GM21447 (cell line): ENCODE measurements at regions not wholly inside any gene's neighbourhood (a gene's known extent, or its start where the extent isn't known, plus 50 kb on each side); places are given as distances from the start of the nearest gene placed in this dataset.
A peak's percentile ranks its signal among the peaks of the same experiment; 100 is the strongest.

Experiments used
- ATAC-seq: cut with Tn5 transposase; IDR thresholded peaks from one replicate; pipeline ENCODE4 v1.9.1; 2021; ENCODE audit not compliant: unreplicated experiment

DNA sequence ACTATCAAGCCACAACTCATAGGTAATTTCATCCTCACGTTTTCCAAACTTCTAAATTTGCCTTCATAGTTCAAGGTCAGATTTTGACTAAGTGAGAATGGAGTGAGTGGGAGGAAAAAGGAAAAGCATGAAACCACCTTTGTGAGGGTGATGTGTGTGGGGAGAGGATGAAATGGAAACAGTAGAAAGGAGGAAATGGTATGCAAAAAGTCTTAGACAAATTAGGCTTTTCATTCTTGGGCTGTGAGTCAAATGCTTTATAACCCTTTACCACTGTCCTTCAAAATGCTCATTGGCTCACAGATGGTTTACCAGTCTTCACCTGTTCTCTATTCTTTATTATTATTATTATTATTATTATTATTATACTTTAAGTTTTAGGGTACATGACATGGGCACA, 127.2 kb downstream of the RAP2A start:
- peak; percentile 81 for ATAC-seq

DNA sequence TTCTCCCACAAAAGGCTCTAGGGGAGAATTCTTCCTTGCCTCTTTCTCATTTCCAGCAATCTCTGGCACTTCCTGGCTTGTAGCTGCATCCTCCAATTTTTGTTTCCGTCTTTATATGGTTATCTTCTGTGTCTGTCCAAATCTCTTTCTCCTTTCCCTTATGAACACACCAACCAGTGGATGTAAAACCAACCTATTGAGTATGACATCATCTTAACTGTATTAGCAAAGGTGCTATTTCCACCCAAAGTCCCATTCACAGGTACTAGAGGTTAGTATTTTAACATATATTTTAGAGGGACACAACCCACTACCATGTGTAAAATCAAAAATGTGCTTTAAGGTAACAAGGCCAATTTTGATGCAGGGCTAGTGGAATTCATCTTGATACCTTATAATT, 129.0 kb downstream of the RAP2A start:
- no peak for ATAC-seq

- no peak for ATAC-seq
Measured at GRCh38 chr13:97564956-97565355, 131.0 kb downstream of the RAP2A start.

DNA sequence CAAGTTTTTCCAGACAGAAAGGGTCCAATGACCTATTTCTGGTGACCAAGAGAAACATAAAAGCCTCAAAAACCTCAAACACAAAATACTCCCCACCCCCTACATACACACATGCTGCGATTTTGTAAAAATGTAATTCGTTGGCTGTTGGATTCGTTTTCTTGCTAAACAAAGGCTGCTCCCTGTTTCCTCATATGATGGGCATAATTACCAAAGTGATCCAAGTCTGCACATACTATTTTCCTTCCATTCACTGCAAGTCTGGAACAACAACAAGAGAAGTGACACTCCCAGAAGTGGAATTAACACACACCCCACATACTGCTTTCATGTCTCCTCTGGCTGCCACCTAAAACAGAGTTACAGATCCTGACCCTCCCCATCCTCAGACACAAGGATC, 131.9 kb downstream of the RAP2A start:
- ATAC-seq, result no peak

- no peak for ATAC-seq
Measured at GRCh38 chr13:97566907-97567306, 132.9 kb downstream of the RAP2A start.

DNA sequence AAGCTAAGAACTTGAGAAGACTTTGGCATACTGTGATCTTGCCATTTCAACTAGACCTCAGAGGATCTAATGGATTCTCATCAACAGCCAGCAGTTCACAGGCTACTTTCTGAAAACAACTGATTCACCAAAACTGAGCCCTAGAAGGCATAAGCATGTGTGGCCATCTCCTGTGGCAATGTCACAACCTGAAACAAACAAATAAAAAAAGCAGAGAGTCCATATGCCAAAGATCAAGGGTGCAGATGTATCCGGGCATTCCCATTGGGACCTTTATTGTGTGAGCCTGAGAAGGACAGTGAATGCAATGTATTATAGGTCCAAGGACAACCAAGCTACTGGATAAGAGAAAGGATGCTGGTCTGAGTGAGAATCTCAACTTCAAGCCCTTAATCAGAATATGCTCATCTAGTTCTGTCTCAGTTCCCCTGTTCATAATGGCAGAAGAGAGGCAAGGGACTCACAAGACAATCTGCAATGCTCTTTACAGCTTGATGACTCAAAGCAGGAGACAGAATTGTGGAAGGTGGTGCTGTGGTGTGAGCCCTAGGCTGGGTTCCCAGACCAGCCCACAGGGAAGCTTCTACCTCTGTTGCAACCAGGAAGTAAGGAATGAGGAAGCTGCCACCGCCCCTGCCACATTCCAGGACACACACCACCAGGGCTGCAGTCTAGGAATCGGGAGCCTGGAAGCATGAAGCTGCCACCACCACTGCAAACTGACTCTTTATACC, 133.7 kb downstream of the RAP2A start:
- ATAC-seq, result peak; percentile 94

GRCh38 chr13:97568850-97569249, 134.9 kb downstream of the RAP2A start:
- no peak for ATAC-seq

DNA sequence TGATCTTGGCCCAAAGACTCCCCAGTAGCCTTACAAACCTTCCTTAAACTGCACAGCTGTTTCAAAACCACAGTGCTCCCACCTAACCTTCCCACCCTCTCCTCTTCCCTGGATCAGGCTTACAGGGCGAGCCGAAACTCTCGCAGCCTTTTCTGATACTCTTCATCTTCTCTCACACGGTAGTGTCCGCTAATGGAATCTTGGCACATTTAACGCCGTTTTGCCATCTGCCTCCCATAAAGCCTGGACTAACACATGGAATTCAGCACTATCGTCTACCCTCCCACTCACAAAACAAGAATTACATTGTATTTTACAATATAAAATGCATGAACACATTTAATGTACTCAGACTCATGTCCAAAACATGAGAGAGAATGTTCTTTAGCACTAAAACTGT, 135.9 kb downstream of the RAP2A start:
- no peak for ATAC-seq

DNA sequence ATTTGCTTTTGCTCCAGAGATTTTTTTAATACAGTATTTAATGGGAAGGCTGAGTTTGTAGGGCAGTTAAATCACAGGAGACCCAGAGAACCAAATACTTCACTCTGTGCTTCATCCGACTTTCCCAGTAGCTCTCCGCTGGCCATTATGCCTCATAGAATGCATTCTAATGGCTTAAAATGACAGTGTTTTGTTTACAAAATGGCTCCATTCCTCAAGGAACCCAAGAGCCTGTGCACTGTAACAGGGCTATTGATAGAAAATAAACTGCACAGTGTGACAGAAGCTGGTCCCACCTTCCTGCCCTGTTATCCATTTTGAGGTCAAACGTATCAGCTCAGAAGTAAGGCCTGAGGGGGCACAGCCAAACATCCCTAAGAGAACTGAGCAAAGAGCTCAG, 136.5 kb downstream of the RAP2A start:
- no peak for ATAC-seq

DNA sequence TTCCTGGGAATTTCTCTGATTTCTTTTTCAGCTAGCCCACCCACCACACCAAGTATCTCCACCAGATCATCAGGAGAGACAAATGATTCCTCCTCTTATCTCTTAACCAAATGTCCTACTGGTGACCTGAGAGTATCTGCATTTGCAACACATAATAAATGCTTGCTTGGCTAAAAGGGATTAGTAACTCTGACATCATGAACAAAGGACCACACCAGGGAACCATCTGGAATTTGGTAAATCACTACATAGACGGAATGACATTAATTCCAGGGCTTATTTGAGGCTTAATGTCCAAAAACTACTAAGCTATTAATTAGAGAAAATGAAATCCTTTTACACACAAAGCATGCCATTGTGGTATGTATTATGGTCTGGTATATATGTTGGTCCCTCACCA, 139.0 kb downstream of the RAP2A start:
- no peak for ATAC-seq

- no peak for ATAC-seq
Measured at GRCh38 chr13:97574926-97575325, 141.0 kb downstream of the RAP2A start.

DNA sequence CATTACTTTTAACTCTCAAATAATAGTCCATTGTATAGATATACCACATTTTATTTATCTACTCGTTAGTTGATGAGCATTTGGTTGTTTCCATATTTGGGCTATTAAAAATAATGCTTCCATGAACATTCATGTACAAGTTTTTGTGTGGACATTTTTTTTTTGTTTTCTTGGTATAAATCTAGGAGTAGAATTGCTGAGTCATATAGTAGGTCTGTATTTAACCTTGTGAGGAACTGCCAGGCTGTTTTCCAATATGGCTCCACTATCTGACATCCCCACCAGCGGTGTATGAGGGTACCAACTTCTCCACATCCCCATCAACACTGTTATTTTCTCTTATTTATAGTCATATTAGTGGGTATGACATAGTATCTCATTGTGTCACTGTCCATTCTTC, 143.1 kb downstream of the RAP2A start:
- ATAC-seq, result no peak

- no peak for ATAC-seq
Measured at GRCh38 chr13:97582170-97582569, 148.2 kb downstream of the RAP2A start.

- ATAC-seq, result no peak
Measured at GRCh38 chr13:97583907-97584497, 150.0 kb downstream of the RAP2A start.

- no peak for ATAC-seq
Measured at GRCh38 chr13:97586941-97587340, 153.0 kb downstream of the RAP2A start.

- no peak for ATAC-seq
Measured at GRCh38 chr13:97588993-97589392, 155.0 kb downstream of the RAP2A start.

- no peak for ATAC-seq
Measured at GRCh38 chr13:97600458-97601075, 166.6 kb downstream of the RAP2A start.

GRCh38 chr13:97615266-97615665, 181.3 kb downstream of the RAP2A start:
- ATAC-seq, result no peak

GRCh38 chr13:97616385-97616784, 182.4 kb downstream of the RAP2A start:
- no peak for ATAC-seq

GRCh38 chr13:97621025-97621424, 187.1 kb downstream of the RAP2A start:
- no peak for ATAC-seq

- ATAC-seq, result no peak
Measured at GRCh38 chr13:97621631-97622030, 187.7 kb downstream of the RAP2A start.

- no peak for ATAC-seq
Measured at GRCh38 chr13:97627566-97627965, 193.6 kb downstream of the RAP2A start.
